MCF 10A (cell line): ENCODE measurements at regions not wholly inside any gene's neighbourhood (a gene's known extent, or its start where the extent isn't known, plus 50 kb on each side); places are given as distances from the start of the nearest gene placed in this dataset.

Source experiments
- BruUV-seq: library from RNA; stranded (reverse); fragments of 400-500 nt; replicated peaks from 2 replicates; lab custom pipeline; 2021; lab: Mats Ljungman, UMichigan
- CTCF ChIA-PET: fragments of 300-600 bp; sonication (Branson Sonifier 250); formaldehyde crosslinking; extraction: SDS; loops from one replicate; lab custom pipeline; 2021; ENCODE audit warnings: antibody characterized with exemption, inconsistent platforms; lab: Yijun Ruan, JAX
- POLR2A ChIA-PET: fragments of 300-600, 350-650 bp; sonication (Branson Sonifier 250); formaldehyde crosslinking; extraction: SDS; loops from one replicate; lab custom pipeline; 2020; ENCODE audit warnings: antibody characterized with exemption, inconsistent platforms; lab: Yijun Ruan, JAX
- DNase-seq: peaks from one replicate; pipeline ENCODE4 v3.0.0-alpha.2; 2018; ENCODE audit not compliant: unreplicated experiment
- H3K27ac Mint-ChIP-seq: one replicate; pipeline ENCODE4 v1.8.0; 2022; ENCODE audit warnings: mild to moderate bottlenecking, low read depth, mixed read lengths; ENCODE audit not compliant: unreplicated experiment
- H3K27me3 Mint-ChIP-seq: one replicate; pipeline ENCODE4 v1.8.0; 2022; ENCODE audit warnings: mixed read lengths; ENCODE audit not compliant: insufficient read depth, unreplicated experiment
- H3K36me3 Mint-ChIP-seq: one replicate; pipeline ENCODE4 v1.8.0; 2022; ENCODE audit warnings: mild to moderate bottlenecking, moderate library complexity, mixed read lengths; ENCODE audit not compliant: insufficient read depth, unreplicated experiment
- H3K4me1 Mint-ChIP-seq: one replicate; pipeline ENCODE4 v1.8.0; 2022; ENCODE audit warnings: mixed read lengths; ENCODE audit not compliant: insufficient read depth, unreplicated experiment
- H3K4me3 Mint-ChIP-seq: one replicate; pipeline ENCODE4 v1.8.0; 2022; ENCODE audit warnings: mild to moderate bottlenecking, moderate library complexity, mixed read lengths; ENCODE audit not compliant: unreplicated experiment
- H3K9me3 Mint-ChIP-seq: one replicate; pipeline ENCODE4 v1.8.0; 2022; ENCODE audit warnings: mixed read lengths; ENCODE audit not compliant: unreplicated experiment
- intact Hi-C: fragments of 100-400 bp; cut with micrococcal nuclease; formaldehyde crosslinking; loops from 2 replicates; pipeline ENCODE4 v1.14.1; 2022
- TF ChIP-seq, protein P1 (sequence below): fragments of 200-600 bp; IDR thresholded peaks from one replicate; pipeline ENCODE4 v1.8.0; 2022; ENCODE audit warnings: antibody characterized with exemption, mild to moderate bottlenecking; ENCODE audit not compliant: unreplicated experiment

DNA sequence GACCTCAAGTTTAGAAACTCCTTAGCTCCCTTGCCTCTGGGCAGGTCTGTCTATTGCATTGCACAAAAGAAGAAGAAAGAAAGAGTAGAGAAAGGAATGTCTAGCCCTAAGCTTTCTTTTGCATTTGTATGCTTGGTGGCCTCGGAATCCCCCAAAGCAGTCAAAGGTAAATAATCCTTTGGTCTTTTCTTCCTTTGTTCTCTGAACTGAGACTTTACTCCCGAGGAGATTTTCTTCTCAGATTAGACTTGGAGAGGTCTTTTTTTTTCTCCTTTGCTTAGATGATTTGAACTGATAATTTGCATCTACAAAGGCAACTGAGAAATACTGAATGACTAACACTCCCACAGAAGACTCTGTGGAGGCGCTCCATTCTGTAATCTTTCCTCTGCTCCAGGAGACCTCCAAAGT lies 93.2 kb downstream of the AKR1D1 start:
- Mint-ChIP-seq H3K27me3 (no peaks in the 10 kb centered on the region), H3K4me1 (no peaks in the 10 kb centered on the region), H3K36me3 (no peaks in the 10 kb centered on the region), H3K27ac (no peak overlapping the region), H3K9me3 (peaks cover 8% of the 10 kb centered on the region), H3K4me3 (no peak overlapping the region)
- BruUV-seq, result no TSS peak
- intact Hi-C loops, result no loop called here
- CTCF ChIA-PET, result interaction anchor here (0.6 to 1.1 kb wide), 3 partner anchors 75 to 569 kb away, joined by 3 read pairs; no protein-coding TSS in a partner anchor
- POLR2A ChIA-PET, result no interaction called here
- TF ChIP-seq, protein P1, sequence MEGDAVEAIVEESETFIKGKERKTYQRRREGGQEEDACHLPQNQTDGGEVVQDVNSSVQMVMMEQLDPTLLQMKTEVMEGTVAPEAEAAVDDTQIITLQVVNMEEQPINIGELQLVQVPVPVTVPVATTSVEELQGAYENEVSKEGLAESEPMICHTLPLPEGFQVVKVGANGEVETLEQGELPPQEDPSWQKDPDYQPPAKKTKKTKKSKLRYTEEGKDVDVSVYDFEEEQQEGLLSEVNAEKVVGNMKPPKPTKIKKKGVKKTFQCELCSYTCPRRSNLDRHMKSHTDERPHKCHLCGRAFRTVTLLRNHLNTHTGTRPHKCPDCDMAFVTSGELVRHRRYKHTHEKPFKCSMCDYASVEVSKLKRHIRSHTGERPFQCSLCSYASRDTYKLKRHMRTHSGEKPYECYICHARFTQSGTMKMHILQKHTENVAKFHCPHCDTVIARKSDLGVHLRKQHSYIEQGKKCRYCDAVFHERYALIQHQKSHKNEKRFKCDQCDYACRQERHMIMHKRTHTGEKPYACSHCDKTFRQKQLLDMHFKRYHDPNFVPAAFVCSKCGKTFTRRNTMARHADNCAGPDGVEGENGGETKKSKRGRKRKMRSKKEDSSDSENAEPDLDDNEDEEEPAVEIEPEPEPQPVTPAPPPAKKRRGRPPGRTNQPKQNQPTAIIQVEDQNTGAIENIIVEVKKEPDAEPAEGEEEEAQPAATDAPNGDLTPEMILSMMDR, result no peak
- DNase-seq, result no peak

DNA sequence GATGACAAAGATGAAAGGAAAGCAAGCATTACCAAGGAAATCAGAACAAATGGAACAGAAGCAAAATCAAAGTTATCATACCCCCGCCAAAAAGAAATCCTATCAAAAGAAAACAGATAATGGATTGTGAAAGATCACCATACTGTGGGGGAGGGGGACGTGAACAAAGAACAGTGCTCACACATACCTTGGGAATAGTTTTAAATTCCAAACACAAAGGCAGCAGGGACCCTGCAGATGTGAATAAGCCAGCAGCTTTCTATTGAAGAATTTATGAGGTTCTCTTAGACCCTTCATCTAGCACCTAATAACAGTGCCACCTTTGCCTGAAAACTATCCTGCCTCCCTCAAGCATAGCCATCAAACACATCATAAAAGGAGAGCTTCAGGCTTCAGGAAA lies 94.0 kb downstream of the AKR1D1 start:
- Mint-ChIP-seq H3K4me3 (no peak overlapping the region), H3K9me3 (peaks cover 15% of the 10 kb centered on the region), H3K27me3 (no peaks in the 10 kb centered on the region), H3K4me1 (no peaks in the 10 kb centered on the region), H3K27ac (no peak overlapping the region), H3K36me3 (no peaks in the 10 kb centered on the region)
- DNase-seq, result no peak
- intact Hi-C loops, result no loop called here
- BruUV-seq, result no TSS peak
- ChIA-PET POLR2A (interaction anchor here (0.9 kb wide), 1 partner anchor 9 kb away, joined by 3 read pairs; no protein-coding TSS in a partner anchor), CTCF (interaction anchor here (1.8 to 1.9 kb wide), 2 partner anchors 9 to 568 kb away, joined by 6 to 8 read pairs; no protein-coding TSS in a partner anchor)
- TF ChIP-seq, protein P1, result no peak

DNA sequence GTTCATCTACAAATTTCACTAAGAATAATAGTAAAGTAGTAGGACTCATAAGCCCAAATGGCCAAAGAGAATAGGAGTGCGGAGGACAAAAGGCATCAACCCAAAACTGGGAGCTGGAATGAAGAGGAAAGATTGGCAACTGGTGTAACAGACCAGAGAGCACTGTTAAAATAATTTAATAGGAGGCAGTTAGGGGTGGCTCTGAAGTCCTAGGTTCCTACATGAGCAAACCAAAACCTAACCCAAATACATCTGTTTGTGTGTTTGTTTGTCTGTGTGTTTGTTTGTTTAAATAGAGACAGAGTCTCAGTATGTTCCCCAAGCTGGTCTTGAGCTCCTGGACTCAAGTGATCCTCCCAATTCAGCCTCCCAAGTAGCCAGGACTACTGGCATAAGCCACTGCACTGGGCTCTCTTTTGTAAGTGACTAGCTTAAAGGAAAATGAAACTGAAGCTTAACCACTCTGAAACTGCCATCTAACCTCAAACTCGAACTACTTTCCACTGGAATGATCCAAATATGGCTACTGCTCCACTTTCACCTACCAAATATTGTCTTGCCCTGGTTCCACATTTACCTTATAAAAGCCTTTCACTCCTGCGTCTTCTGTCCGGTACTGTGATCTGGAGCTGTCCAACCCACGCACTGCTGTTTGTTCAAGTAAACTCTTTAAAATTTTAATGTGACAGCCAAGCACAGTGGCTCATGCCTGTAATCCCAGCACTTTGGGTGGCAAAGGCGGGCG lies 94.9 kb downstream of the AKR1D1 start:
- H3K27ac Mint-ChIP-seq, result no peak overlapping the region
- H3K27me3 Mint-ChIP-seq, result no peaks in the 10 kb centered on the region
- H3K36me3 Mint-ChIP-seq, result no peaks in the 10 kb centered on the region
- ChIA-PET CTCF (interaction anchor here (1.8 to 1.9 kb wide), 2 partner anchors 9 to 567 kb away, joined by 6 to 8 read pairs; no protein-coding TSS in a partner anchor), POLR2A (interaction anchor here (0.7 to 0.9 kb wide), 2 partner anchors 10 to 240 kb away, joined by 3 read pairs; no protein-coding TSS in a partner anchor)
- no peak overlapping the region for H3K4me3 Mint-ChIP-seq
- DNase-seq, result no peak
- TF ChIP-seq, protein P1, result no peak
- no peaks in the 10 kb centered on the region for H3K4me1 Mint-ChIP-seq
- intact Hi-C loops, result no loop called here
- H3K9me3 Mint-ChIP-seq, result peaks cover 15% of the 10 kb centered on the region
- BruUV-seq, result no TSS peak

DNA sequence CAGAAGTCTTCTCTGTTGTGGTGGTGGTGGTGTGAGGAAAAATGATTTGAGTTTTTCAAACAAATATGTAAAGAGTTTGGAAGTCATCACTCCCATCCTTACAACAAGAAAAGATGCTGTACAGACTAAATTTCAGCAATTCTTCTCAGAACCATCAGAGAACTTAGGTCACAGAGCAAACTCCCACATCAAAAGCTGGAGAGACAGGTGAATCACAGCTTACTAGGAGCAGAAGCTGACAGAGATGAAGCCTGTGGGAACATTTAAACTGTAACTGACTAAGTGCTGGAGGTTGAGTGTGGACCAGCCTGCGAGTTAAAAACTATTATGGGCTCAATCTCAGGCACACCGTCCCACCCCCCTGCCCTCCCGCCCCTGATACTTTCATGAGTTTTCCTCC lies 97.3 kb downstream of the AKR1D1 start:
- Mint-ChIP-seq H3K27ac (no peak overlapping the region), H3K9me3 (peaks cover 15% of the 10 kb centered on the region), H3K4me3 (no peak overlapping the region), H3K4me1 (no peaks in the 10 kb centered on the region), H3K27me3 (no peaks in the 10 kb centered on the region), H3K36me3 (no peaks in the 10 kb centered on the region)
- no TSS peak for BruUV-seq
- ChIA-PET CTCF (interaction anchor here (0.7 kb wide), 2 partner anchors 386 to 1455 kb away, joined by 3 to 5 read pairs; no protein-coding TSS in a partner anchor), POLR2A (interaction anchor here (0.8 kb wide), 1 partner anchor 779 kb away, joined by 3 read pairs; no protein-coding TSS in a partner anchor)
- intact Hi-C loops, result no loop called here
- DNase-seq, result no peak
- TF ChIP-seq, protein P1, result no peak
